GM18858 (cell line): ENCODE measurements at regions not wholly inside any gene's neighbourhood (a gene's known extent, or its start where the extent isn't known, plus 50 kb on each side); places are given as distances from the start of the nearest gene placed in this dataset.

Experiments used
- ATAC-seq: cut with Tn5 transposase; IDR thresholded peaks from one replicate; pipeline ENCODE4 v1.9.1; 2021; ENCODE audit not compliant: unreplicated experiment

DNA sequence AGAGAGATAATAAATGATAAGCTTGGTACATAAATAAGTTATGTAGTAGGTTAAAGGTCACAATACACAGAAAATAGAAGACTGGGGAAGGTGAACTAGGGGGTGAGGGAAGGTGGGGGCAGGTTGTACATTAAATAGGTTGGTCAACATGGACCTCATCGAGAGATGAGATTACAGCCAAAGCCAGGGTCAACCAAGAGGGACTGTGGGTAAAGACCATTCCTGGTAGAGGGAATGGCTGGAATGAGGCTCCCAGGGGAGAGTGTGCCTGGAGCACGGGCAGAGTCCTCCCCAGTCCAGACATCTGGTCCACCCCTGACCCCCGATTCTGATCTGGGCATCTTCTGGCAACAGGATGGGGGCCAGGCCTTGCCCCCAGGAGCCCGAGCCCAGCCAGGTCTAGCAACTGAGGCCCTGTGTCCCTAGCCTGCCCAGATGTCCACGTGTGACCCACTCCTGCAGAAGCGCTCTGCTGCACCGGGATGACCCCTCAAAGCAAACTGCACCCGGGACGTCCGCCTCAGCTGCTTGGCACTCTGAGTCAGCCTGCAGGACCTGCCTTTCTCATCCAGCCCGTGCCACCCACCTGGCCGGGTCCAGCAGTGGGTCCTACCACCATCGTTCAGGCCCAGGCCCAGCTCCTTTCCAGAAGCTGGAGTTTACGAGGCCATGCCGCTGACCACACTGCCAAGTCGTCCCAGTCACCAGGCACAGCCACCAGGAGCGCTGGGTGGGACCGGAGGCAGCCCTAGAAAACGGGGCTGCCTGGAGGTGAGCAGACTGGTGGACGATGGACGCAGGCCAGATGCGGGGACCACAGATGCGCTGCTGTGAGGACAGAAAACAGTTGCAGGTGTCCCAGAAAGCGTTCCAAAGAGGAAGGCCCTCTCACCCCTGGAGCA is 56.2 kb upstream of the ID2 start:
- no peak for ATAC-seq

DNA sequence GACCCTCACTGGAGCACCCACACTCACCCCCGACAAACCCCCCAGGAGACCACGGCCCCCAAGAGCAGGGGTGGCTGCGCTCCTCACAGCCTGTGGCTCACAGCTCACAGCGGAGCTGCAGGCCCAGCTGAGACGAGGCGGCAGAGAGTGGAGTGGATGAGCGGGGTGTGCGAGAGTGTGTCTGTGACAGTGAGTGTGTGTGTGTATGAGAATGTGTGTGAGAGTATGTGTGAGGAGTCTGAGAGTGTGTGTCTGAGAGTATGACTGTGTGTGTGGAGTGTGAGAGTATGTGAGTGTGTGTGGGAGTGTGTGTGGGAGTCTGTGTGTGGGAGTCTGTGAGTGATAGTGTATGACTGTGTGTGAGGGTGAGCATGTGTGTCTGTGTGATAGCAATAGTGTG is 55.3 kb upstream of the ID2 start:
- ATAC-seq: no peak

DNA sequence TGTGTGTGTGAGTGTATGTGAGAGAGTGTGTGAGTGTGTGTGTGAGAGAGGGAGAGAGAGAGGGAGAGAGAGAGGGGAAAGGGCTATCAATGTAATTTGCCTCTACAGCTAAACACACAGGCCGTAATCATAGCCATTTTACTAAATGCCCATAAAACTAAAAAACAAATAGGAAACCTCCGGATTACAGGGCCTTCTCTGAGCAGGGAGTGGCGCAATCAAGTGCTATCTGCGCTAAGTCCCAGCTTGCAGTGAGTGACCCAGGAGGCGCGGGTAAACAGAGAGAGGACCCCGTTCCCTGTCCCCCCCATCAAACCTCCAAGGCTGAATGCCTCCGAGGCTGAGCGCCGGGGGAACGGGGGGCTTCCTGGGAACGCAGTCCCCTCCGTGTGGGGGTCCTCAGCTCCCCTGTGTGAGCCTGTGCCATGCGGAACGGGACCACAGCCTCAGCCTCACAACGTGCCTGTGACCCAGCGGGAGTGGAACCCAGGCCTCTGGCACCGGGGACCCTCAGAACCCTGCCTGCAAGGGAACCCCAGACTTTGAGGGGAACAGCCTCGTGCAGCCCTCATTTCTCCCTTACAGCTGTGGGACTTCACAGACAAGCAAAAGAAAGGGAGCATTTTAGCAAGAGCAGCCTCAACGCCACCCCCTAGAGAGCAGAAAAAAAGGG is 54.7 kb upstream of the ID2 start:
- ATAC-seq: no peak

GRCh38 chr2:8627692-8628085 is 54.2 kb upstream of the ID2 start:
- ATAC-seq: no peak

- no peak for ATAC-seq
These were observed 53.5 kb upstream of the ID2 start for GRCh38 chr2:8628179-8628865.

DNA sequence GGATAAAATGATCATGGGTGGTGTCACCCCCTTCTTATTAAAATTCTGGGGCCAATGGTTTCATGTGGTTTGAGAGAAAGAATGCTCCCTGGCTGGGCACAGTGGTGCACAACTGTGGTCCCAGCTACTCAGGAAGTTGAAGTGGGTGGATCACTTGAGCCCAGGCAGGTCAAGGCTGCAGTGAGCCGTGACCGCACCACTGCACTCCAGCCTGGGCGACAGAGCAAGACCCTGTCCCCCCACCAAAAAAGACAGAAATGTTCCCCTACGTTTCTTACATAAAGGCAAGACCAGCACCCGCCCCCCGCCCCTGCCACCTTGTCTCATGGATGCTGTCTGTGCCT is 53.0 kb upstream of the ID2 start:
- ATAC-seq: no peak

DNA sequence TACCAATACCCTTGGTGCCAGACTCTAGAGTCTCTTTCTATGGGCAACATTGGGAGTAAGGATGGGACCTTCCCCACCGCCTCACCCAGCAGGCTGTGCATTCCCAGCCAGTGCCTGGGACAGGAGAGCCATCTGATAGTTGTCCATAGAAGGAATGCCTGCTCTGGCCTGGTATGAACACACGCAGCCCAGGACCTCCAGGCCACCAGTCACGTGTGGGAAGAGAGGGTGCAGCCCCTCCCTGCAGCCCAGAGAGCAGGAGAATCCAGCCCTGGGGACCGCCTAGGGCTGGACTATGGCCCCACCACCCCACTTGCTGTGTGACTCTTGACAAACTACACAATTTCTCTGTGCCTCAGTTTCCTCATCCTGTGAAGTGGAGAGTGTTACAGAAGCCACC is 52.5 kb upstream of the ID2 start:
- no peak for ATAC-seq

GRCh38 chr2:8630676-8631464 is 51.0 kb upstream of the ID2 start:
- no peak for ATAC-seq

DNA sequence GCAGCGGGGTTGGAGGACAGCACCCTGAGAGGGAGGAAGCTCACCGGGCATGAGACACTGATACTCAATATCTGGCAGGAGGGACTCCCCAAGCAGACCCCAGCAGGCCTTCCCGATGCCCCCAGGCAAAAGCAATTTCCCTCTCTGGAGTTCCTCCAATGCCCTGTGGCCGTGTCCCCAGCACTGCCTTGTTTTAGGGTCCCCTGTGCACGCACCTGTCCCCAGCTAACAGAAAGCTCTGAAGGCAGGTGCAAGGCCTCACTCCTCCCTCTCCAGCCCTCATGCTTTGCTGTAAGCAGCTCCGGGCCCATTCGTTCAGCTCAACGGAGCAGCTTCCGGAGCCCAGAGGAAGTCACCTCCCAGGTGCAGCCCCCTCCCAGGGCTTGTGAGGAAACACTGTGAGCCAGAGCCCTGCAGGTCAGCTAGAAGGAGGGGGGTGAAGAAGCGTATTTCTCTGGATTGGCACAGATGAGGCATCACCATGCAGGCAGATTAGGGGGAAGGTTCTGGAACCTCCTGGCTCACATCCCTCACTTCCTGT is 50.3 kb upstream of the ID2 start:
- no peak for ATAC-seq
